Neuronal stem cell (in vitro differentiated cells): ENCODE measurements at regions not wholly inside any gene's neighbourhood (a gene's known extent, or its start where the extent isn't known, plus 50 kb on each side); places are given as distances from the start of the nearest gene placed in this dataset.
A peak's percentile ranks its signal among the peaks of the same experiment; 100 is the strongest.

Source experiments
- DNase-seq: peaks from one replicate; pipeline ENCODE4 v3.0.0-alpha.2; 2013; ENCODE audit warnings: low spot score
- H2AFZ ChIP-seq: one replicate; pipeline ENCODE4 v1.6.1; 2013; ENCODE audit warnings: mild to moderate bottlenecking, low read length, inconsistent platforms
- H2AK5ac ChIP-seq: 2 replicates; pipeline ENCODE4 v1.6.1; 2013; ENCODE audit warnings: low read depth, mild to moderate bottlenecking, inconsistent platforms, low read length, moderate library complexity, mixed read lengths
- H2BK120ac ChIP-seq: 2 replicates; pipeline ENCODE4 v1.6.1; 2013; ENCODE audit warnings: low read depth, mild to moderate bottlenecking, inconsistent platforms, low read length, moderate library complexity, mixed read lengths
- H2BK12ac ChIP-seq: one replicate; pipeline ENCODE4 v1.6.1; 2013; ENCODE audit warnings: low read length, inconsistent platforms
- H2BK15ac ChIP-seq: 2 replicates; pipeline ENCODE4 v1.6.1; 2013; ENCODE audit warnings: mild to moderate bottlenecking, low read length, inconsistent platforms, mixed read lengths
- H2BK5ac ChIP-seq: one replicate; pipeline ENCODE4 v1.6.1; 2013; ENCODE audit warnings: inconsistent platforms, mild to moderate bottlenecking, low read length, moderate library complexity
- H3K14ac ChIP-seq: one replicate; pipeline ENCODE4 v1.6.1; 2013; ENCODE audit warnings: low read length, inconsistent platforms
- H3K18ac ChIP-seq: 2 replicates; pipeline ENCODE4 v1.6.1; 2013; ENCODE audit warnings: low read length, inconsistent platforms
- H3K23ac ChIP-seq: 2 replicates; pipeline ENCODE4 v1.6.1; 2013; ENCODE audit warnings: low read depth, mild to moderate bottlenecking, mixed read lengths, low read length, inconsistent platforms; ENCODE audit not compliant: poor library complexity
- H3K27ac ChIP-seq: replicated peaks from 3 replicates; pipeline ENCODE4 v1.5.1; 2013; ENCODE audit warnings: low read length, inconsistent platforms
- H3K27me3 ChIP-seq, 3 experiments: 2 replicates each; pipeline ENCODE4 v1.6.1; 2013; ENCODE audit warnings: low read length in 3 of 3, mild to moderate bottlenecking in 2 of 3, inconsistent platforms in 1 of 3, low read depth in 1 of 3, mixed read lengths in 1 of 3, moderate library complexity in 1 of 3; ENCODE audit not compliant: control insufficient read depth in 3 of 3, insufficient read depth in 3 of 3
- H3K36me3 ChIP-seq, 2 donors: replicated peaks in 1 of 2; 2 replicates each; pipeline ENCODE4 v1.6.1; 2013; ENCODE audit warnings: low read length in 2 of 2; ENCODE audit not compliant: control insufficient read depth in 2 of 2, insufficient read depth in 2 of 2
- H3K4ac ChIP-seq: 2 replicates; pipeline ENCODE4 v1.6.1; 2013; ENCODE audit warnings: inconsistent platforms, mild to moderate bottlenecking, low read length, moderate library complexity
- H3K4me1 ChIP-seq, 2 donors: 1 replicate in 1 of 2; 2 replicates in 1 of 2; pipeline ENCODE4 v1.6.1; 2013; ENCODE audit warnings: low read length in 2 of 2, low read depth in 1 of 2; ENCODE audit not compliant: control insufficient read depth in 2 of 2, insufficient read depth in 1 of 2
- H3K4me2 ChIP-seq: one replicate; pipeline ENCODE4 v1.6.1; 2013; ENCODE audit warnings: mild to moderate bottlenecking, low read length, inconsistent platforms; ENCODE audit not compliant: insufficient read depth, poor library complexity, severe bottlenecking
- H3K4me3 ChIP-seq, 2 donors: 2 replicates each; pipeline ENCODE4 v1.5.1; 2013; ENCODE audit warnings: low read length in 2 of 2, mild to moderate bottlenecking in 2 of 2, inconsistent platforms in 1 of 2, moderate library complexity in 1 of 2
- H3K79me1 ChIP-seq: one replicate; pipeline ENCODE4 v1.6.1; 2013; ENCODE audit warnings: low read depth, mild to moderate bottlenecking, inconsistent platforms, low read length, moderate library complexity
- H3K9ac ChIP-seq: one replicate; pipeline ENCODE4 v1.6.1; 2013; ENCODE audit warnings: mild to moderate bottlenecking, low read depth, low read length, inconsistent platforms; ENCODE audit not compliant: poor library complexity
- H3K9me3 ChIP-seq, 2 donors: replicated peaks in 1 of 2; 2 replicates each; pipeline versions ENCODE3 to v1.6.1; 2013; ENCODE audit warnings: low read length in 2 of 2, mild to moderate bottlenecking in 2 of 2, inconsistent platforms in 1 of 2, low read depth in 1 of 2, mixed read lengths in 1 of 2, moderate library complexity in 1 of 2; ENCODE audit not compliant: control insufficient read depth in 2 of 2, insufficient read depth in 1 of 2
- H4K8ac ChIP-seq: one replicate; pipeline ENCODE4 v1.6.1; 2013; ENCODE audit warnings: low read depth, mild to moderate bottlenecking, inconsistent platforms, low read length, moderate library complexity
- H4K91ac ChIP-seq: one replicate; pipeline ENCODE4 v1.6.1; 2013; ENCODE audit warnings: low read length, low read depth, mild to moderate bottlenecking, inconsistent platforms; ENCODE audit not compliant: poor library complexity
- WGBS, 2 donors: extraction: QIAGEN DNeasy Blood & Tissue Kit; methylation state at CpG; one replicate each; pipeline ENCODE4 v1.1.7; 2013; ENCODE audit warnings: missing lambda C conversion rate in 2 of 2, mixed read lengths in 1 of 2; ENCODE audit not compliant: insufficient read length in 2 of 2, insufficient replicate concordance in 1 of 2; ENCODE audit errors: extremely low coverage in 2 of 2; 5-methylcytosine and 5-hydroxymethylcytosine counted together

- WGBS, 2 donors, result no CpG with 5 or more reads among the region's 29 CpGs
- Histone ChIP-seq H2BK5ac (peak overlapping the region; percentile 67), H4K8ac (no peak overlapping the region), H3K18ac (peak overlapping the region; percentile 70), H3K36me3 (no peaks in the 10 kb centered on the region), H3K27me3 (peaks cover 0 to 14% (median 5%) of the 10 kb centered on the region in 3 experiments), H2AK5ac (peak overlapping the region; percentile 60), H3K4me1 (peaks cover 0 to 15% of the 10 kb centered on the region in 2 donors), H3K9me3 (no peaks in the 10 kb centered on the region), H2BK15ac (peak overlapping the region; percentile 62), H4K91ac (no peak overlapping the region), H3K9ac (no peak overlapping the region), H2BK120ac (no peak overlapping the region), H3K14ac (peak overlapping the region; percentile 77), H3K4me2 (no peak overlapping the region), H2BK12ac (peak overlapping the region; percentile 63), H3K4me3 (no peak overlapping the region), H3K23ac (peak overlapping the region; percentile 76), H3K4ac (no peak overlapping the region), H2AFZ (no peak overlapping the region), H3K27ac (no peak overlapping the region), H3K79me1 (no peaks in the 10 kb centered on the region)
- no peak for DNase-seq
These were observed 315.2 kb downstream of the UACA start for GRCh38 chr15:70447928-70448698.

GRCh38 chr15:70447521-70447920 is 315.8 kb downstream of the UACA start:
- H3K18ac ChIP-seq, result peak overlapping the region; percentile 70
- no peaks in the 10 kb centered on the region for H3K79me1 ChIP-seq
- H2AFZ ChIP-seq, result no peak overlapping the region
- H4K8ac ChIP-seq, result no peak overlapping the region
- H3K4me1 ChIP-seq, result peaks cover 0 to 15% of the 10 kb centered on the region in 2 donors
- WGBS, 2 donors, result no CpG with 5 or more reads among the region's 2 CpGs
- no peak overlapping the region for H2BK12ac ChIP-seq
- peak overlapping the region; percentile 67 for H2BK5ac ChIP-seq
- no peak overlapping the region for H3K23ac ChIP-seq
- H4K91ac ChIP-seq, result no peak overlapping the region
- no peak overlapping the region for H3K4me2 ChIP-seq
- H3K36me3 ChIP-seq, result no peaks in the 10 kb centered on the region
- H3K27ac ChIP-seq, result no peak overlapping the region
- H3K14ac ChIP-seq, result peak overlapping the region; percentile 77
- no peak overlapping the region for H3K9ac ChIP-seq
- H2AK5ac ChIP-seq, result peak overlapping the region; percentile 60
- H3K4ac ChIP-seq, result no peak overlapping the region
- H3K27me3 ChIP-seq, result peaks cover 0 to 20% (median 5%) of the 10 kb centered on the region in 3 experiments
- H3K4me3 ChIP-seq, result no peak overlapping the region
- no peaks in the 10 kb centered on the region for H3K9me3 ChIP-seq
- DNase-seq, result no peak
- no peak overlapping the region for H2BK120ac ChIP-seq
- peak overlapping the region; percentile 62 for H2BK15ac ChIP-seq

GRCh38 chr15:70447081-70447480 is 316.3 kb downstream of the UACA start:
- H3K9ac ChIP-seq, result no peak overlapping the region
- no peak for DNase-seq
- H3K9me3 ChIP-seq, result no peaks in the 10 kb centered on the region
- peaks cover 0 to 22% (median 5%) of the 10 kb centered on the region in 3 experiments for H3K27me3 ChIP-seq
- no peak overlapping the region for H2BK120ac ChIP-seq
- WGBS, 2 donors, result no CpG with 5 or more reads among the region's 5 CpGs
- no peak overlapping the region for H3K4me3 ChIP-seq
- H3K36me3 ChIP-seq, result no peaks in the 10 kb centered on the region
- H3K27ac ChIP-seq, result no peak overlapping the region
- peaks cover 0 to 12% of the 10 kb centered on the region in 2 donors for H3K4me1 ChIP-seq
- H3K79me1 ChIP-seq, result no peaks in the 10 kb centered on the region
- H3K4me2 ChIP-seq, result no peak overlapping the region
- H3K4ac ChIP-seq, result no peak overlapping the region
- no peak overlapping the region for H2BK12ac ChIP-seq
- H3K23ac ChIP-seq, result no peak overlapping the region
- no peak overlapping the region for H4K91ac ChIP-seq
- H3K14ac ChIP-seq, result no peak overlapping the region
- peak overlapping the region; percentile 31 for H3K18ac ChIP-seq
- H4K8ac ChIP-seq, result no peak overlapping the region
- no peak overlapping the region for H2AFZ ChIP-seq
- no peak overlapping the region for H2BK5ac ChIP-seq
- H2AK5ac ChIP-seq, result no peak overlapping the region
- no peak overlapping the region for H2BK15ac ChIP-seq

- Histone ChIP-seq H2BK15ac (no peak overlapping the region), H2BK12ac (no peak overlapping the region), H2AK5ac (no peak overlapping the region), H3K9ac (no peak overlapping the region), H3K36me3 (no peaks in the 10 kb centered on the region), H4K8ac (no peak overlapping the region), H2AFZ (no peak overlapping the region), H3K27ac (no peak overlapping the region), H2BK5ac (no peak overlapping the region), H3K4me3 (no peak overlapping the region), H3K4me2 (no peak overlapping the region), H3K18ac (no peak overlapping the region), H3K14ac (no peak overlapping the region), H3K4me1 (peaks cover 0 to 4% of the 10 kb centered on the region in 2 donors), H3K27me3 (peaks cover 0 to 21% (median 0%) of the 10 kb centered on the region in 3 experiments), H3K23ac (no peak overlapping the region), H3K79me1 (no peaks in the 10 kb centered on the region), H3K4ac (no peak overlapping the region), H2BK120ac (no peak overlapping the region), H3K9me3 (no peaks in the 10 kb centered on the region), H4K91ac (no peak overlapping the region)
- no CpG with 5 or more reads among the region's 9 CpGs for WGBS, 2 donors
- DNase-seq, result no peak
These were observed 319.7 kb downstream of the UACA start for GRCh38 chr15:70443486-70444273.
